Thyroid gland (tissue), 4 donors: ENCODE measurements at regions not wholly inside any gene's neighbourhood (a gene's known extent, or its start where the extent isn't known, plus 50 kb on each side); places are given as distances from the start of the nearest gene placed in this dataset.

Experiments
- DNase-seq, 2 donors: peaks; one replicate each; pipeline ENCODE4 v3.0.0-alpha.2; 2019
- H3K27ac ChIP-seq, 3 donors: fragments of 200-600 bp; sonication (generic); 1 replicate in 2 of 3; 2 replicates in 1 of 3; pipeline ENCODE4 v1.5.1; 2016 to 2019; ENCODE audit warnings: mild to moderate bottlenecking in 1 of 3, moderate library complexity in 1 of 3
- H3K27me3 ChIP-seq: fragments of 200-600 bp; sonication (generic); one replicate; pipeline ENCODE4 v1.5.1; 2019
- H3K36me3 ChIP-seq, 2 donors: fragments of 200-600 bp; sonication (generic); one replicate each; pipeline ENCODE4 v1.5.1; 2016 to 2019
- H3K4me1 ChIP-seq, 2 donors: fragments of 200-600 bp; sonication (generic); one replicate each; pipeline ENCODE4 v1.5.1; 2017 to 2019
- H3K4me3 ChIP-seq, 3 donors: fragments of 200-600 bp; sonication (generic); replicated peaks in 1 of 3; 1 replicate in 2 of 3; 2 replicates in 1 of 3; pipeline ENCODE4 v1.5.1; 2016; ENCODE audit warnings: mild to moderate bottlenecking in 1 of 3
- H3K9me3 ChIP-seq: fragments of 200-600 bp; sonication (generic); one replicate; pipeline ENCODE4 v1.5.1; 2017
- CTCF ChIP-seq, 6 experiments: fragments of 200-600 bp in 3 of 6; fragments of 450-650 bp in 3 of 6; sonication (generic) in 3 of 6; IDR thresholded peaks; one replicate each; pipeline ENCODE4 v1.5.1; 2016 to 2019; ENCODE audit warnings: antibody characterized with exemption in 6 of 6, mild to moderate bottlenecking in 2 of 6, inconsistent platforms in 1 of 6, moderate library complexity in 1 of 6
- POLR2A ChIP-seq, 2 donors: fragments of 450-650 bp; IDR thresholded peaks; one replicate each; pipeline ENCODE4 v1.6.1; 2017; ENCODE audit warnings: antibody characterized with exemption in 2 of 2, mild to moderate bottlenecking in 2 of 2, moderate library complexity in 1 of 2
- WGBS, 2 donors: methylation state at CpG; one replicate each; pipeline ENCODE4 v1.1.5; 2017; 5-methylcytosine and 5-hydroxymethylcytosine counted together
- intact Hi-C: fragments of 100-400 bp; cut with DNase I; formaldehyde crosslinking; loops from one replicate; pipeline ENCODE4 v1.15.1; 2023

GRCh38 chrX:69303231-69303630, 138.0 kb upstream of the PJA1 start:
- 100% methylated on average over 1 of the region's 1 CpG; no CpG with 5 or more reads in 1 of the 2 donors for WGBS, 2 donors
- Histone ChIP-seq H3K27ac (no peak overlapping the region), H3K27me3 (no peaks in the 10 kb centered on the region), H3K36me3 (no peaks in the 10 kb centered on the region), H3K4me1 (no peaks in the 10 kb centered on the region), H3K9me3 (no peaks in the 10 kb centered on the region), H3K4me3 (no peak overlapping the region)
- intact Hi-C loops: no loop called here
- TF ChIP-seq POLR2A (IDR thresholded peaks at IDR 0.05): no peak
- DNase-seq: no peak

GRCh38 chrX:69299951-69300714, 134.9 kb upstream of the PJA1 start:
- Histone ChIP-seq H3K4me3 (no peak overlapping the region), H3K36me3 (no peaks in the 10 kb centered on the region), H3K9me3 (no peaks in the 10 kb centered on the region), H3K27ac (no peak overlapping the region), H3K27me3 (no peaks in the 10 kb centered on the region), H3K4me1 (no peaks in the 10 kb centered on the region)
- TF ChIP-seq POLR2A (IDR thresholded peaks at IDR 0.05) (no peak), CTCF (IDR thresholded peaks at IDR 0.05) (no peak)
- DNase-seq: no peak
- intact Hi-C loops: no loop called here
- 100% methylated on average over 2 to 3 of the region's 4 CpGs for WGBS, 2 donors

GRCh38 chrX:69299285-69299684, 134.0 kb upstream of the PJA1 start:
- H3K27ac ChIP-seq: no peak overlapping the region
- no peaks in the 10 kb centered on the region for H3K36me3 ChIP-seq
- no peak for TF ChIP-seq POLR2A (IDR thresholded peaks at IDR 0.05)
- no peak for TF ChIP-seq CTCF (IDR thresholded peaks at IDR 0.05)
- H3K4me1 ChIP-seq: no peaks in the 10 kb centered on the region
- H3K4me3 ChIP-seq: no peak overlapping the region
- no peaks in the 10 kb centered on the region for H3K9me3 ChIP-seq
- H3K27me3 ChIP-seq: no peaks in the 10 kb centered on the region
- 90 to 92% methylated on average over 4 to 5 of the region's 6 CpGs for WGBS, 2 donors
- no peak for DNase-seq
- intact Hi-C loops: no loop called here

- no peaks in the 10 kb centered on the region for H3K27me3 ChIP-seq
- DNase-seq: no peak
- no peaks in the 10 kb centered on the region for H3K9me3 ChIP-seq
Measured at GRCh38 chrX:69298466-69299140, 133.3 kb upstream of the PJA1 start.

GRCh38 chrX:69297506-69297905, 132.3 kb upstream of the PJA1 start:
- Histone ChIP-seq H3K27me3 (no peaks in the 10 kb centered on the region), H3K9me3 (no peaks in the 10 kb centered on the region), H3K4me3 (no peak overlapping the region), H3K4me1 (no peaks in the 10 kb centered on the region), H3K36me3 (no peaks in the 10 kb centered on the region), H3K27ac (no peak overlapping the region)
- 55 to 72% methylated on average over 3 to 5 of the region's 5 CpGs for WGBS, 2 donors
- TF ChIP-seq POLR2A (IDR thresholded peaks at IDR 0.05) (no peak), CTCF (IDR thresholded peaks at IDR 0.05) (no peak)
- intact Hi-C loops: no loop called here
- no peak for DNase-seq

More at GRCh38 chrX:69298466-69299140, 133.3 kb upstream of the PJA1 start:
- Histone ChIP-seq H3K4me1 (no peaks in the 10 kb centered on the region), H3K4me3 (no peak overlapping the region), H3K36me3 (no peaks in the 10 kb centered on the region), H3K27ac (no peak overlapping the region)
- 80 to 92% methylated on average over 3 to 5 of the region's 5 CpGs for WGBS, 2 donors
- intact Hi-C loops: no loop called here
- TF ChIP-seq POLR2A (IDR thresholded peaks at IDR 0.05) (no peak), CTCF (IDR thresholded peaks at IDR 0.05) (no peak)
